PC-3 (cell line): ENCODE measurements at regions not wholly inside any gene's neighbourhood (a gene's known extent, or its start where the extent isn't known, plus 50 kb on each side); places are given as distances from the start of the nearest gene placed in this dataset.

Experiments used
- ATAC-seq: fragments of 200-7000 bp; cut with Tn5 transposase; 2 replicates; pipeline ENCODE4 v1.9.1; 2020; ENCODE audit warnings: mild to moderate bottlenecking, moderate library complexity
- BruUV-seq: library from RNA; stranded (reverse); fragments of 400-500 nt; replicated peaks from 2 replicates; lab custom pipeline; 2021; lab: Mats Ljungman, UMichigan
- CTCF ChIA-PET: fragments of 300-600 bp; sonication (Branson Sonifier 250); formaldehyde crosslinking; loops from one replicate; lab custom pipeline; 2022; ENCODE audit warnings: antibody characterized with exemption; lab: Charles Lee
- POLR2A ChIA-PET: fragments of 300-600 bp; sonication (Branson Sonifier 250); formaldehyde crosslinking; loops from one replicate; lab custom pipeline; 2022; ENCODE audit warnings: antibody characterized with exemption; ENCODE audit not compliant: unreplicated experiment; lab: Charles Lee
- DNase-seq: peaks from one replicate; pipeline ENCODE4 v3.0.0-alpha.2; 2015
- H2AFZ ChIP-seq: fragments of 300-600 bp; sonication (generic); 2 replicates; pipeline ENCODE4 v1.6.0; 2016; ENCODE audit warnings: antibody characterized with exemption, low read length
- H3F3A ChIP-seq: fragments of 300-600 bp; sonication (generic); one replicate; pipeline ENCODE4 v1.6.0; 2017; ENCODE audit warnings: antibody characterized with exemption, low read length, control low read depth, mild to moderate bottlenecking; ENCODE audit not compliant: unreplicated experiment
- H3K27ac ChIP-seq: fragments of 300-600 bp; sonication (generic); 2 replicates; pipeline ENCODE4 v1.5.1; 2016; ENCODE audit warnings: mild to moderate bottlenecking, low read length
- H3K27me3 ChIP-seq: fragments of 300-600 bp; sonication (generic); 2 replicates; pipeline ENCODE4 v1.6.1; 2016; ENCODE audit warnings: low read length, mixed read lengths
- H3K36me3 ChIP-seq: fragments of 300-600 bp; sonication (generic); 2 replicates; pipeline ENCODE4 v1.6.1; 2016; ENCODE audit warnings: low read depth, mixed run types, low read length, mixed read lengths
- H3K4me1 ChIP-seq: fragments of 300-600 bp; sonication (generic); 2 replicates; pipeline ENCODE4 v1.5.1; 2016; ENCODE audit warnings: low read length; ENCODE audit not compliant: insufficient read depth
- H3K4me2 ChIP-seq: fragments of 300-600 bp; sonication (generic); 2 replicates; pipeline ENCODE4 v1.6.0; 2016; ENCODE audit warnings: low read length
- H3K4me3 ChIP-seq: fragments of 300-600 bp; sonication (generic); 2 replicates; pipeline ENCODE4 v1.5.1; 2016; ENCODE audit warnings: mild to moderate bottlenecking, low read length, mixed read lengths
- H3K79me2 ChIP-seq: fragments of 300-600 bp; sonication (generic); 2 replicates; pipeline ENCODE4 v1.6.1; 2017; ENCODE audit warnings: low read length, mixed read lengths
- H3K9ac ChIP-seq: fragments of 300-600 bp; sonication (generic); 2 replicates; pipeline ENCODE4 v1.6.0; 2016; ENCODE audit warnings: mild to moderate bottlenecking, low read length
- H3K9me2 ChIP-seq: fragments of 300-600 bp; sonication (generic); replicated peaks from 2 replicates; pipeline ENCODE4 v1.6.1; 2016; ENCODE audit warnings: mixed run types, low read length, mixed read lengths
- H3K9me3 ChIP-seq: fragments of 300-600 bp; sonication (generic); 2 replicates; pipeline ENCODE4 v1.6.1; 2016; ENCODE audit warnings: low read length, mixed read lengths
- H4K20me1 ChIP-seq: fragments of 300-600 bp; sonication (generic); 2 replicates; pipeline ENCODE4 v1.6.1; 2016; ENCODE audit warnings: low read length, mixed read lengths
- CTCF ChIP-seq: fragments of 300-600 bp; sonication (generic); conservative IDR thresholded peaks from 2 replicates; pipeline ENCODE4 v1.5.1; 2017; ENCODE audit warnings: antibody characterized with exemption, low read depth, mild to moderate bottlenecking, low read length
- EZH2 ChIP-seq: fragments of 300-600 bp; sonication (generic); IDR thresholded peaks from one replicate; pipeline ENCODE4 v1.6.1; 2017; ENCODE audit warnings: antibody characterized with exemption, mild to moderate bottlenecking, low read length; ENCODE audit not compliant: unreplicated experiment
- EZH2phosphoT487 ChIP-seq: fragments of 300-600 bp; sonication (generic); IDR thresholded peaks from 2 replicates; pipeline ENCODE4 v1.6.1; 2018; ENCODE audit warnings: mild to moderate bottlenecking, antibody characterized with exemption, low read length, borderline replicate concordance
- intact Hi-C: fragments of 100-400 bp; cut with micrococcal nuclease; formaldehyde crosslinking; loops from 2 replicates; pipeline ENCODE4 v1.9.0; 2023

- CTCF ChIA-PET, result no interaction called here
- no peak overlapping the region for H3K27ac ChIP-seq
Measured at GRCh38 chr3:41001556-41001955, 197.7 kb upstream of the CTNNB1 start.

GRCh38 chr3:41002104-41002503 lies 197.2 kb upstream of the CTNNB1 start:
- H3K4me2 ChIP-seq, result no peak overlapping the region
- H3K27ac ChIP-seq, result no peak overlapping the region
- H3K36me3 ChIP-seq, result no peaks in the 10 kb centered on the region
- POLR2A ChIA-PET, result no interaction called here
- ATAC-seq, result no peak
- no peaks in the 10 kb centered on the region for H3F3A ChIP-seq
- no peak overlapping the region for H2AFZ ChIP-seq
- BruUV-seq, result no TSS peak
- H4K20me1 ChIP-seq, result no peaks in the 10 kb centered on the region
- H3K9me2 ChIP-seq, result no peaks in the 10 kb centered on the region
- H3K27me3 ChIP-seq, result peaks cover 40% of the 10 kb centered on the region
- no peak overlapping the region for H3K4me3 ChIP-seq
- no peaks in the 10 kb centered on the region for H3K79me2 ChIP-seq
- no peaks in the 10 kb centered on the region for H3K4me1 ChIP-seq
- TF ChIP-seq EZH2 (no peak), EZH2phosphoT487 (no peak), CTCF (no peak)
- DNase-seq, result no peak
- H3K9ac ChIP-seq, result no peak overlapping the region
- H3K9me3 ChIP-seq, result no peaks in the 10 kb centered on the region; the same call in 1 of the 2 replicates
- intact Hi-C loops, result no loop called here
- CTCF ChIA-PET, result no interaction called here

More at GRCh38 chr3:41001556-41001955, 197.7 kb upstream of the CTNNB1 start:
- POLR2A ChIA-PET, result no interaction called here
- Histone ChIP-seq H3K9me2 (no peaks in the 10 kb centered on the region), H2AFZ (no peak overlapping the region), H3F3A (no peaks in the 10 kb centered on the region), H3K9ac (no peak overlapping the region), H3K4me2 (no peak overlapping the region), H3K79me2 (no peaks in the 10 kb centered on the region), H3K27me3 (peaks cover 40% of the 10 kb centered on the region), H3K36me3 (no peaks in the 10 kb centered on the region), H3K4me1 (no peaks in the 10 kb centered on the region), H4K20me1 (no peaks in the 10 kb centered on the region), H3K4me3 (no peak overlapping the region), H3K9me3 (no peaks in the 10 kb centered on the region; the same call in 1 of the 2 replicates)
- DNase-seq (no peak), ATAC-seq (no peak)
- intact Hi-C loops, result no loop called here
- no TSS peak for BruUV-seq
- no peak for TF ChIP-seq EZH2
- TF ChIP-seq CTCF, result no peak
- no peak for TF ChIP-seq EZH2phosphoT487

- CTCF ChIA-PET, result no interaction called here
- ATAC-seq, result no peak
Measured at GRCh38 chr3:41007399-41007798, 191.9 kb upstream of the CTNNB1 start.

More at GRCh38 chr3:41007399-41007798, 191.9 kb upstream of the CTNNB1 start:
- no TSS peak for BruUV-seq
- Histone ChIP-seq H3K9ac (no peak overlapping the region), H3K9me2 (no peaks in the 10 kb centered on the region), H3K36me3 (no peaks in the 10 kb centered on the region), H3K4me1 (no peaks in the 10 kb centered on the region), H3K4me3 (no peak overlapping the region), H3F3A (no peaks in the 10 kb centered on the region), H3K9me3 (no peaks in the 10 kb centered on the region; the same call in 1 of the 2 replicates), H3K79me2 (no peaks in the 10 kb centered on the region), H4K20me1 (no peaks in the 10 kb centered on the region), H3K27ac (no peak overlapping the region), H3K4me2 (no peak overlapping the region), H3K27me3 (peaks cover 26% of the 10 kb centered on the region), H2AFZ (no peak overlapping the region)
- intact Hi-C loops, result no loop called here
- no peak for DNase-seq
- no peak for TF ChIP-seq EZH2phosphoT487
- TF ChIP-seq EZH2, result no peak
- TF ChIP-seq CTCF, result no peak
- POLR2A ChIA-PET, result no interaction called here
